ENCODE measurements at regions not wholly inside any gene's neighbourhood (a gene's known extent, or its start where the extent isn't known, plus 50 kb on each side); places are given as distances from the start of the nearest gene placed in this dataset.
"Not testable (repeated sequence)": the region's sequence is repeated elsewhere in the genome, so short reads cannot be mapped to it uniquely, and the experiment has no call there.

- DNase-seq (ENCODE audit: low read depth in 2 of 2), result not testable (repeated sequence)
Observed at GRCh38 chr6:84821314-84821713, 56.9 kb upstream of the TBX18 start.

DNA sequence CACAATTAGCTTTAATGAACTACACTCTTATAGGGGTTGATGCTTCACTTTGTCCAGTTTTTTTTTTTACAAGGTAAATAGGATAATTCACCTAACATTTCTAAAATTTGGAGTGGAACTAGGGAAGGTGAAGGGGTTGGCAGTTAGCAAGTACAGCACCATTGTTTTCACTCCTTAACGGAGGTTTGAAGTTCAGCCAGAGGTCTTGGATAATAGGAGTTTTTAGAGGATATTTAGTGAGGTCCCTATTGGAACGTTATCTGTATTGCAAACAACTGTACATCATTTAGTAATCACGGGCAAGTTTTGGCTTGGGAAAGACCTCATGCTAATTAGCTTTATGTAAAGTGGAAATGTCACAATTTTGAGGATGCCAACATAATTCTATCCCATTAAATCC, 52.3 kb upstream of the TBX18 start:
- no peak for DNase-seq (ENCODE audit: low read depth in 2 of 2)

DNA sequence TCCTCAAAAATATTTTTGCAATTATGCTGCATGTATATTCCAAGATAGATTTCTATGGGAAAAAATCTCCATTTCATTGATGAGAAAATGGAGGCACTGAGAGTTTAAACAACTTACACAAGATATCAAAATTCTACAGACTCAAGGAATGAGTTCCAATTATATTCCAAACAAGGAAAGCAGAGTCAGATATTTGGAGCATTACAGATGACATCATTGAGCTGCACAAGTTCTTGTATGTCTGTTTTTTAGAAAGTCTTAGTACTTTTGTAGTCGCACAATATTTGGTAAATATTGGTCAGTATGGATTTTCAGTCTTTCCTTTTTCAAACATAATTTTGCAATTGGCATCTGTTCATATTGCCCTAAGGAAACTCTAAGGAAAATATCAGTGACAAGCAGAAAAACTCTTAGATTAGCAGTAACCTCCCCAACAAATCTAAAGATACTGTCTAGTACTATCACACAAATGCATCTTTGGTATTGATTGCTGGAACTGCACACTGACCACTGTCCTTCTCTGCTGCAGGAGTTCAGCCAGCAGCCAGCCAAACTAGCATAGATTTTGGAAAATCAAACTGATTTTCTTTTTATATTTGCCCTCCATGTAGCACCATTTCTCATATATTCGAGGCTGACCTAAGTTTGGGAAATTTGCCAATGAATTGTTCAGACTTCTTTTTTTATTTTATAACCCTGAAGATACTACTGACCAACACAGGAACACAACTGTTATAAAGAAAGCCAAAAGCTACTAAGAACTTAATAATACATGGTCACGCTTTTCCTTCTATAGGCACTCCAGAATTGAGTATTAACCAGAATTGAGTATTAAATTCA, 51.7 kb upstream of the TBX18 start:
- no peak for DNase-seq (ENCODE audit: low read depth in 2 of 2)

Data from stimulated activated CD4-positive, alpha-beta T cell treated with anti-CD3 and anti-CD28 coated beads, Interleukin-1b, Interleukin-23, amount 100 ng/mL, for 4 hours (primary cell).